Endothelial cell of umbilical vein (primary cell): ENCODE measurements at regions not wholly inside any gene's neighbourhood (a gene's known extent, or its start where the extent isn't known, plus 50 kb on each side); places are given as distances from the start of the nearest gene placed in this dataset. TPM values are rescaled to one million over a fixed set of nuclear protein-coding genes. Genes with fewer than 3 reads are reported as not detected.

ENCODE experiments used
- small RNA-seq: library from RNA; depleted of rRNA; stranded (forward); fragments of <200 nt; gene quantifications from one replicate; pipeline ENCODE3, GENCODE V24; 2012; ENCODE audit warnings: low replicate concordance, low read depth; ENCODE audit not compliant: insufficient read depth, insufficient read length

Small RNA genes lying in the stretch of these regions (small RNA-seq; reads per million reads assigned to genes)
- gene RNU4ATAC10P: not detected
- not detected for gene RNU4ATAC5P
- gene RNU6-592P: not detected
